GM18951 (cell line): ENCODE measurements at regions not wholly inside any gene's neighbourhood (a gene's known extent, or its start where the extent isn't known, plus 50 kb on each side); places are given as distances from the start of the nearest gene placed in this dataset.

Source experiments
- POLR2A ChIP-seq: IDR thresholded peaks from 4 replicates; pipeline ENCODE4 v1.6.1; 2011; ENCODE audit warnings: mild to moderate bottlenecking; ENCODE audit not compliant: insufficient read length, insufficient read depth; ENCODE audit errors: extremely low read depth
- in situ Hi-C: fragments of 300-500 bp; cut with MboI; formaldehyde crosslinking; loops from one replicate; pipeline ENCODE4 v1.12.0; 2022; ENCODE audit warnings: low sequenced_read_pairs, mixed read lengths, inconsistent platforms; ENCODE audit not compliant: unreplicated experiment

- TF ChIP-seq POLR2A: no peak
- in situ Hi-C loops: no loop called here
Observed at GRCh38 chr6:19662911-19663310, 174.3 kb upstream of the ID4 start.

- TF ChIP-seq POLR2A: no peak
- in situ Hi-C loops: no loop called here
Observed at GRCh38 chr6:19663479-19663878, 173.7 kb upstream of the ID4 start.

DNA sequence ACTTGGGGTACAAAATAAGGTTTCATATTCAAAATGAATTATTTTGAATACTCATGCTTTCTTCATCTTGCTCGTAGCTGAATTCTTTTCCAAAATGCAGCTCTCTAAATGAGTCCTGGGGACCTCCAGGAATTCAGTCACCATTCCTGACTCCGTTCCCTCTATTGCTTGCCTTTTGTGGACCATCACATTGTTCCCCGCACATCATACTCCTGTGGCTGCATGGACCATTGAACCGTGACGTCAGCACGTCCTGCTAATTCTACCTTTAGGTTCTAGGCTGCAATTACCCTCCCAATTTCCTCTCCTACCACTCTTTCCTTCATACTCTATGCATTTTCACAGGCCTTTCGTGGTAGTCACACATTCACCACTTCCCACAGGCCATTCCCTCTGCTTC is 173.1 kb upstream of the ID4 start:
- TF ChIP-seq POLR2A: no peak
- in situ Hi-C loops: no loop called here

DNA sequence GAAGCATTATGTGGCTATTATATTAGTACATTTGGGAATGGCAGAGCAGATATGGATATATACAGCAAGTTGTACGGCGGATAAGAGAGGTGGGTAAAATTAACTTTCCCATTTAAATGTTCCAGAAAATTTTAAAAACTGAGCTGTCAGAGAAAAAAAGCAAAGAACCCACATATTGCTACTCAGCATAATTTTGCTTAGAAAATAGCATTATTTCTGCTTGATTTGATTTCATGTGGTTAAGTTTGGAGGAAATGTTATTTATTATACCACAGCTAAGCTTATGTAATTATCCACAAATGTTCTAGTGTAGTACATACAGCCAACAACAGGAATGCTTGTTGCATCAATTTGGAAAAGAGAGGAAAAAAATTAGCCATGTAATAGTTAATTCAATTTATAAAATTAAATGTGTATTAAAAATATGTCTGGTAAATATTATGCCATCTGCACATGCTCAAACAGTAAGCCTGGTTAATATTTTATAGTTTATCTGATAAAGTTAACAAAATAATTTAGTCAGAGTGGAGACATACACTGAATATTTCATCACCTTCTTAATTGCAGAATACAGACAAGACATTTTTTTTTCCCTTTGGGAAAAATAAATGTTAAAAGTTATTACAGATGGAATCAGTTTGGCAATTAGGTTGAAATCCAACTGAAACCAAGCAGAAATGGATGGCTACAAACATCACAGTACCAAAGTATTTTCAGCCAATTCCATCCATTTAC is 172.1 kb upstream of the ID4 start:
- TF ChIP-seq POLR2A: no peak
- in situ Hi-C loops: no loop called here

DNA sequence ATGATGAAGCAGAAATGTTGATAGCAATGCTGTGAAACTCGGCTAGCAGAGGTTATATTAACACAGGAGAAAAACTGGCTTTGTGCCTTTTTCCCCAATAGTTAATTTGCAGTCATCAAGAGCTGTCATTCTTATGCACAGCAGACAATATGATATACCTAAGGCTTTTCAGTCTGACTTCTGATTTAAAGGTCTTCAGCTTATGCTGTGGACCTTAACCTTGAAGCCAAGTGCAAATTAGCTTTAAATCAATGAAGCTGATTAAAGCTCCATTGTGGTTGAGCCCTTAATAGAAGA is 171.6 kb upstream of the ID4 start:
- TF ChIP-seq POLR2A: no peak
- in situ Hi-C loops: no loop called here

DNA sequence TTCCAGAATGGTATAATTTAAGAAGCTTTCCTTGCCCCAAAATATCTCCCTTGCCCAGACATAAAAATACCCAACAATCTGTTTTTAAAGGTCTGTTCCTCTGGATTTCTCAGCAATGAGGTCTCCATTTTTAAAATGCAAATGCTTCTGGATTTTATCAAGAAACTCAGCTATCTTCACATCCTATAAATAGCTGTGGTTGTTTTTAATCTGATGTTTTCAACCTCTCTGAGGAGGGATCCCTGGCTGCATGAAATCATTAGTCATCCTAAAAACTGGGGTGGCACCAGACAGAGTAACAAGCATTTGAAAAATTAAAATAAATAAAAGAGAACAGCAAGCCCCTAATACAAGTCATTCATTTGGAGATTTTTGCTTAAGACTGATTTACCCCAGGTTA is 168.5 kb upstream of the ID4 start:
- in situ Hi-C loops: no loop called here
- no peak for TF ChIP-seq POLR2A

DNA sequence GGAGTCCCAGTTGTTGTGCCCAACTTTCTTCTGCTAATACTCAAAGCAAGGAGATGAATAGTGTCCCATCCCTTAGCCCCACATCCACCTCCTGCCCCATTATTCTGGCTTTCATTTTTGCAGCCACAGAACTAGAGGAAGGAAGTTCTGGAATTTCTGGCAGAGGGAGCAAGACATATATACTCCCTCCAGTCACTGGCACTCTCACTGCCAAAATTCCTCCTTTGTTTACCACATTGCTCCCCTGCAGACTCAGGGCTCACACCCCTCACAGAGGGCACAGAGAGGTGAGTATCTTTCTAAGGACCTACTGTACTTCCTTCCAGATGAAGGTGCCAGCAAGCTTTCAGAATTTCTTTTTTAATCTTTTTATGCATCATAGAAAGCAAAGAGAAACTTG is 168.0 kb upstream of the ID4 start:
- in situ Hi-C loops: no loop called here
- TF ChIP-seq POLR2A: no peak

- in situ Hi-C loops: no loop called here
- no peak for TF ChIP-seq POLR2A
Observed at GRCh38 chr6:19682859-19683258, 154.3 kb upstream of the ID4 start.

DNA sequence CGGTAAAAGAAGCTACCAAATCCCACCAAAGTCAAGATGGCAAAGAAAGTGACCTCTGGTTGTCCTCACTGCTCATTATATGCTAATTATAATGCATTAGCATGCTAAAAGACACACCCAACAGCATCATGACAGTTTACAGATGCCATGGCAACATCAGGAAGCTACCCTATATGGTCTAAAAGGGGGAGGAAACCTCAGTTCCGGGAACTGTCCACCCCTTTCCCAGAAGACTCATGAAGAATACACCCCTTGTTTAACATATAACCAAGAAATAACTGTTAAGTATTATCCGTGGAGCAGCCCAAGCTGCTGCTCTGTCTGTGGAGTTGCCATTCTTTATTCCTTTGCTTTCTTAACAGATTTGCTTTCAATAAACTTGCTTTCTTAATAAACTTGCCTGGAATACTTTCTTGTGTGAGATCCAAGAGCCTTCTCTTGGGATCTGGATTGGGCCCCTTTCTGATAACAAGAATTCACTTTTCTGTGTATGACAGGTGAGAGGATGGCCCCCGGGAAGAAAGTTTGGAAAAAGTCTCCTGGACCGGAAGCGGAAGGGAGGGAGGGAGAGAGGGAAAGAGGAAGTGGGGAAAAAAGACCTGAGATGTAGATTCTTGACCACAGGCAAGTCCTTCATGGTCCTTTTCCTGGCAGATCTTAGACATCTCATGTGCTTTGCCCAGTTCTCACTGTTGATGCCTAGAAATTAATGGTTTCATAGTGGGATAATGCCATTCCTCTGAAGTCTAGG is 146.7 kb upstream of the ID4 start:
- in situ Hi-C loops: no loop called here
- no peak for TF ChIP-seq POLR2A

DNA sequence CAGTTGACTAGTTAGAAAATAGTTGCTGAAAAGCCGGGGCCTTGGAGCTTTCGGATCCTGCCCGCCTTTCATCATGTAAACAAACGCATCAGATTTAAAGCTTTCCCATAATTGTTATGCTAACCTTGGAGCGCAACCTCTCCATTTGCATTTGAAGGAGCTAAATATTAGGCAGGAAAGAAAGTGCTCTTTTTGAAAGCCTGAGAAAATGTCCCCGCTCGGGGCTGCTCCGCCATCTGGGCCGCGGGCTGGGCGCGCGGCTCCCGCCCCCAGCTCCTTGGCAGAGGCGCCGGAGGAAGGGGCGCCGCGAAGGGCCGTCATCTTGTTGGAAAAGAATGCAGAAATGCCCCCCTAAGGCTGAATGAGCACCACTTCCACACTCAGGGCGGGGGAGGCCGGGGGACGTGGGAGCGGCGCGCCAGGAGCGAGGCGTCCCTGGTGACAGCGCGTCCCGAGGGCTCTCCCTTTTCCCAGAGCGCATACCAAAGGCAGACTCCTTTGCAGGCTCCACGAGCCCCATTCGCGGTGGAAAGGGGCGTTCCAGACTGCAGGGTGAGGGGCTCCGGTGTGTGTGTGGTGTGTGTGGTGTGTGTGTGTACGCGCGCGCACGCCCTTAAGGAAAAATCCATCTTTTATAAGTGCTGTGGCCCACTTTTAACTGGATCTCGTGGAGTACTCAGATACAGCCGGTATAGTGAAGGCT is 145.6 kb upstream of the ID4 start:
- TF ChIP-seq POLR2A: no peak
- in situ Hi-C loops: no loop called here

- TF ChIP-seq POLR2A: no peak
- in situ Hi-C loops: no loop called here
Observed at GRCh38 chr6:19692506-19693298, 144.5 kb upstream of the ID4 start.

GRCh38 chr6:19694697-19695096 is 142.5 kb upstream of the ID4 start:
- no peak for TF ChIP-seq POLR2A
- in situ Hi-C loops: no loop called here

GRCh38 chr6:19697744-19698290 is 139.4 kb upstream of the ID4 start:
- in situ Hi-C loops: no loop called here
- TF ChIP-seq POLR2A: no peak
